K562 (cell line): ENCODE measurements at regions not wholly inside any gene's neighbourhood (a gene's known extent, or its start where the extent isn't known, plus 50 kb on each side); places are given as distances from the start of the nearest gene placed in this dataset.

Experiments used
- ATAC-seq: fragments of 200-7000 bp; cut with Tn5 transposase; 3 replicates; pipeline ENCODE4 v1.9.1; 2020; ENCODE audit warnings: moderate library complexity
- BruUV-seq: library from RNA; stranded (reverse); fragments of 400-500 nt; replicated peaks from 2 replicates; lab custom pipeline; 2021; lab: Mats Ljungman, UMichigan
- CTCF ChIA-PET: fragments of 300-600 bp; formaldehyde crosslinking; extraction: SDS; loops from one replicate; lab custom pipeline; 2021; ENCODE audit warnings: low intra/inter-chr PET ratio; lab: Yijun Ruan, JAX
- POLR2A ChIA-PET: fragments of 300-600, 350-650 bp; sonication (Branson Sonifier 250); formaldehyde crosslinking; extraction: SDS; loops from one replicate; lab custom pipeline; 2021; ENCODE audit warnings: antibody characterized with exemption, inconsistent platforms; lab: Yijun Ruan, JAX
- DNase-seq, 4 experiments: peaks; one replicate each; pipeline versions ENCODE4 v3.0.0 to v3.0.0-alpha.2; 2011 to 2018; ENCODE audit warnings: low spot score in 3 of 4, mixed read lengths in 3 of 4; ENCODE audit errors: extremely low read depth in 1 of 4
- FAIRE-seq: peaks from 2 replicates; lab custom pipeline; 2011; peaks lifted over from hg19 to GRCh38; lab: Jason Lieb, UNC
- H2AFZ ChIP-seq: 2 replicates; pipeline ENCODE4 v1.6.0; 2011; ENCODE audit warnings: low read depth, low read length, control low read depth, inconsistent platforms
- H3K27ac ChIP-seq: fragments of 200-600 bp; 3 replicates; pipeline ENCODE4 v1.8.0; 2011; ENCODE audit warnings: low read depth, mild to moderate bottlenecking, control low read depth, inconsistent platforms, low read length, moderate library complexity, mixed read lengths; ENCODE audit errors: extremely low read depth
- H3K27me3 ChIP-seq, 2 experiments: fragments of 300-600 bp in 1 of 2; 2 replicates in 1 of 2; 3 replicates in 1 of 2; pipeline versions ENCODE4 v1.6.0 to v1.8.0; 2011; ENCODE audit warnings: inconsistent platforms in 2 of 2, low read length in 2 of 2, mild to moderate bottlenecking in 1 of 2, mixed read lengths in 1 of 2, moderate library complexity in 1 of 2; ENCODE audit not compliant: control insufficient read depth in 2 of 2, insufficient read depth in 2 of 2
- H3K36me3 ChIP-seq: fragments of 300-600 bp; 3 replicates; pipeline ENCODE4 v1.8.0; 2011; ENCODE audit warnings: mild to moderate bottlenecking, low read length, inconsistent platforms; ENCODE audit not compliant: control insufficient read depth, insufficient read depth
- H3K4me1 ChIP-seq, 2 experiments: fragments of 200-600 bp in 1 of 2; replicated peaks in 1 of 2; 2 replicates in 1 of 2; 3 replicates in 1 of 2; pipeline versions ENCODE4 v1.5.1 to v1.8.0; 2011; ENCODE audit warnings: inconsistent platforms in 2 of 2, low read length in 2 of 2, mild to moderate bottlenecking in 1 of 2, mixed read lengths in 1 of 2, moderate library complexity in 1 of 2; ENCODE audit not compliant: control insufficient read depth in 2 of 2, insufficient read depth in 2 of 2
- H3K4me2 ChIP-seq: 2 replicates; pipeline ENCODE4 v1.6.1; 2011; ENCODE audit warnings: low read length, control low read depth, inconsistent platforms, mixed read lengths; ENCODE audit not compliant: insufficient read depth
- H3K4me3 ChIP-seq: fragments of 200-600 bp; sonication (generic), shearing (Covaris generic); 2 replicates; pipeline ENCODE4 v1.5.1; 2016; ENCODE audit warnings: control low read depth, inconsistent platforms
- H3K79me2 ChIP-seq: fragments of 200-600 bp; 3 replicates; pipeline ENCODE4 v1.8.0; 2011; ENCODE audit warnings: low read length, inconsistent platforms; ENCODE audit not compliant: control insufficient read depth, insufficient read depth
- H3K9ac ChIP-seq, 2 experiments: 2 replicates each; pipeline versions ENCODE4 v1.6.0 to v1.6.1; 2011; ENCODE audit warnings: low read depth in 2 of 2, low read length in 2 of 2, control low read depth in 1 of 2, inconsistent platforms in 1 of 2, mild to moderate bottlenecking in 1 of 2, mixed read lengths in 1 of 2; ENCODE audit not compliant: insufficient read depth in 1 of 2
- H3K9me1 ChIP-seq: one replicate; pipeline ENCODE4 v1.6.0; 2011; ENCODE audit warnings: inconsistent platforms, mild to moderate bottlenecking, low read length, moderate library complexity; ENCODE audit not compliant: control insufficient read depth, insufficient read depth
- H3K9me3 ChIP-seq: replicated peaks from 2 replicates; pipeline ENCODE4 v1.5.1; 2011; ENCODE audit warnings: low read depth, low read length, inconsistent platforms; ENCODE audit not compliant: control insufficient read depth, insufficient read depth
- H4K20me1 ChIP-seq: replicated peaks from 2 replicates; pipeline ENCODE4 v1.6.1; 2011; ENCODE audit warnings: low read length, inconsistent platforms, mixed read lengths; ENCODE audit not compliant: control insufficient read depth, insufficient read depth
- CBX5 ChIP-seq: IDR thresholded peaks from 2 replicates; pipeline ENCODE4 v1.6.1; 2014; ENCODE audit warnings: low read depth, borderline replicate concordance
- CHD4 ChIP-seq: fragments of 200-600 bp; sonication (generic); IDR thresholded peaks from 3 replicates; pipeline ENCODE4 v1.6.1; 2012; ENCODE audit warnings: low read depth, mild to moderate bottlenecking, mixed read lengths, low read length, inconsistent platforms; ENCODE audit not compliant: insufficient read depth, insufficient replicate concordance, poor library complexity, severe bottlenecking
- HSF4 ChIP-seq: fragments of 250-450 bp; sonication (Bioruptor Pico); IDR thresholded peaks from 2 replicates; pipeline ENCODE4 v2.1.2; 2022; ENCODE audit warnings: mild to moderate bottlenecking, moderate library complexity, borderline replicate concordance
- MBD2 ChIP-seq: sonication (generic); IDR thresholded peaks from 2 replicates; pipeline ENCODE4 v1.6.1; 2016; ENCODE audit warnings: low read depth, borderline replicate concordance
- MIER1 ChIP-seq: fragments of 450-650 bp; IDR thresholded peaks from 2 replicates; pipeline ENCODE4 v1.6.1; 2016; ENCODE audit warnings: antibody characterized with exemption, mild to moderate bottlenecking, low read depth
- NONO ChIP-seq, 2 experiments: fragments of 200-400 bp in 1 of 2; fragments of 450-650 bp in 1 of 2; formaldehyde crosslinking in 1 of 2; IDR thresholded peaks; 2 replicates each; pipeline ENCODE4 v1.6.1; 2017; ENCODE audit warnings: low read depth in 2 of 2, mild to moderate bottlenecking in 2 of 2, moderate library complexity in 2 of 2, low read length in 1 of 2
- PTRF ChIP-seq: fragments of 450-650 bp; IDR thresholded peaks from 2 replicates; pipeline ENCODE4 v1.6.1; 2016; ENCODE audit warnings: mild to moderate bottlenecking, missing genetic modification characterization, missing compliant biosample characterization
- SMARCC2 ChIP-seq: fragments of 450-650 bp; IDR thresholded peaks from 2 replicates; pipeline ENCODE4 v1.6.1; 2017; ENCODE audit warnings: antibody characterized with exemption, moderate library complexity, mild to moderate bottlenecking, low read depth
- ZFP36 ChIP-seq: fragments of 150-350 bp; IDR thresholded peaks from 2 replicates; pipeline ENCODE4 v1.6.1; 2018; ENCODE audit warnings: low read length, low read depth; ENCODE audit not compliant: partially characterized antibody
- ZNF75A ChIP-seq: fragments of 450-650 bp; formaldehyde crosslinking; IDR thresholded peaks from 2 replicates; pipeline ENCODE4 v1.4.0; 2020; ENCODE audit warnings: mild to moderate bottlenecking
- WGBS: fragments of 100-300 bp; shearing (Covaris generic); methylation state at CpG from one replicate; pipeline ENCODE4 v1.1.6; 2016; ENCODE audit warnings: low coverage, mixed read lengths; ENCODE audit not compliant: insufficient coverage; ENCODE audit errors: missing lambda C conversion rate; 5-methylcytosine and 5-hydroxymethylcytosine counted together
- in situ Hi-C: fragments of 300-500 bp; cut with MboI; formaldehyde crosslinking; loops from 4 replicates; pipeline ENCODE4 v1.15.0; 2018; ENCODE audit warnings: inconsistent platforms, mixed read lengths
- intact Hi-C: fragments of 100-400 bp; cut with micrococcal nuclease; formaldehyde crosslinking; loops from 2 replicates; pipeline ENCODE4 v1.14.2; 2022
- TF ChIP-seq, protein P1 (sequence below): conservative IDR thresholded peaks from 2 replicates; pipeline ENCODE4 v1.6.1; 2011; ENCODE audit warnings: low read depth, mild to moderate bottlenecking, low read length; ENCODE audit not compliant: control insufficient read depth
- TF ChIP-seq, protein P2 (sequence below): sonication (generic); formaldehyde crosslinking; IDR thresholded peaks from 2 replicates; pipeline ENCODE4 v1.8.1; 2022; ENCODE audit warnings: missing genetic modification reagents
- TF ChIP-seq, protein P3 (sequence below): fragments of 450-650 bp; formaldehyde crosslinking; IDR thresholded peaks from 2 replicates; pipeline ENCODE4 v1.4.0; 2020; ENCODE audit warnings: mild to moderate bottlenecking, mixed read lengths

DNA sequence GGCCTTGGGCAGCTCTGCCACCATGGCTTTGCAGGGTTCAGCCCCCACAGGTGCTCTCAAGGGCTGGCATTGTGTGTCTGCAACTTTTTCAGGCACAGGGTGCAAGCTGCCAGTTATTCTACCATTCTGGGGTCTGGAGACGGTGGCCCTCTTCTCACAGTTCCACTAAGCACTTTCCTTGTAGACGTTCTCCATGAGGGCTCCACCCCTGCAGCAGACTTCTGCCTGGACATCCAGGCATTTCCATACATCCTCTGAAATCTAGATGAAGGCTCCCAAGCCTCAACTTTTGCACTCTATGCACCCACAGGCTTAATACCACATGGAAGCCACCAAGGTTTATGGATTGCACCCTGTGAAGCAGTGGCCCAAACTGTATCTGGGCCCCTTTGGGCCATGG, 91.0 kb upstream of the RND3 start:
- no peaks in the 10 kb centered on the region for H3K27me3 ChIP-seq
- no peaks in the 10 kb centered on the region for H3K79me2 ChIP-seq
- H3K4me1 ChIP-seq: no peaks in the 10 kb centered on the region
- H3K4me2 ChIP-seq: no peak overlapping the region
- FAIRE-seq (no peak), ATAC-seq (no peak)
- H3K9me3 ChIP-seq: no peaks in the 10 kb centered on the region; the same call in 1 of the 2 replicates
- no peak overlapping the region for H3K4me3 ChIP-seq
- 3% methylated on average over 2 of the region's 2 CpGs for WGBS
- in situ Hi-C loops: no loop called here
- no peaks in the 10 kb centered on the region for H4K20me1 ChIP-seq
- ChIA-PET CTCF (no interaction called here), POLR2A (no interaction called here)
- H3K27ac ChIP-seq: no peak overlapping the region
- no peak overlapping the region for H2AFZ ChIP-seq
- no TSS peak for BruUV-seq
- TF ChIP-seq ZFP36: peak; percentile 41
- TF ChIP-seq, protein P1, sequence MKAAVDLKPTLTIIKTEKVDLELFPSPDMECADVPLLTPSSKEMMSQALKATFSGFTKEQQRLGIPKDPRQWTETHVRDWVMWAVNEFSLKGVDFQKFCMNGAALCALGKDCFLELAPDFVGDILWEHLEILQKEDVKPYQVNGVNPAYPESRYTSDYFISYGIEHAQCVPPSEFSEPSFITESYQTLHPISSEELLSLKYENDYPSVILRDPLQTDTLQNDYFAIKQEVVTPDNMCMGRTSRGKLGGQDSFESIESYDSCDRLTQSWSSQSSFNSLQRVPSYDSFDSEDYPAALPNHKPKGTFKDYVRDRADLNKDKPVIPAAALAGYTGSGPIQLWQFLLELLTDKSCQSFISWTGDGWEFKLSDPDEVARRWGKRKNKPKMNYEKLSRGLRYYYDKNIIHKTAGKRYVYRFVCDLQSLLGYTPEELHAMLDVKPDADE: no peak
- peak; percentile 68; the same call in 1 of the 2 replicates for TF ChIP-seq CBX5
- TF ChIP-seq CHD4: no peak
- TF ChIP-seq, all 486 proteins: peak for 2
- Histone ChIP-seq H3K9ac (no peak overlapping the region), H3K9me1 (no peaks in the 10 kb centered on the region), H3K36me3 (no peaks in the 10 kb centered on the region)
- intact Hi-C loops: no loop called here
- peak in 1 of 4 experiments; percentile 4 for DNase-seq

DNA sequence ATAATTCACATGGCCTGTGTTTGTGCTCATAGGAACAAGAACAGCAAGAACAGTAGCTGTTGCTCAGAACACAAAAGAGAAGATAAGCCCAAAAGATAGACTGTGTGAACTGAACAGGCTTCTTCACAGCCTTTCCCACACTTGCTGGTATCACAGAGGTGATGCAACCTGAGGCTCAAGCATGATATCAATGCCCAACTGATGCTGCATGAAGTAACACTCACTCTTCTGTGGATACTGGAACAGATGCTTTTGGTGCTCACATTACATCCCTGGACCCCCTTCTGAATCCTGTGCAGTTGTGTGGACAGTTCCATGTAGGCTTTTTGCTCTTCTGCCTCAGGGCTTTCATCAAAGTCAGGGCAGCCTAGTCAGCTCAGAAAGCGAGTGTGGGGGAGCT, 88.4 kb upstream of the RND3 start:
- WGBS: 0% methylated on average over 1 of the region's 1 CpG
- no peak overlapping the region for H3K4me2 ChIP-seq
- H4K20me1 ChIP-seq: no peaks in the 10 kb centered on the region
- BruUV-seq: no TSS peak
- intact Hi-C loops (no loop called here), in situ Hi-C loops (no loop called here)
- no peaks in the 10 kb centered on the region for H3K9me1 ChIP-seq
- H3K9ac ChIP-seq: no peak overlapping the region
- CTCF ChIA-PET: no interaction called here
- H3K9me3 ChIP-seq: no peaks in the 10 kb centered on the region; the same call in 1 of the 2 replicates
- no peak overlapping the region for H2AFZ ChIP-seq
- FAIRE-seq (no peak), ATAC-seq (no peak), DNase-seq (no peak)
- H3K36me3 ChIP-seq: no peaks in the 10 kb centered on the region
- H3K27ac ChIP-seq: no peak overlapping the region
- H3K27me3 ChIP-seq: no peaks in the 10 kb centered on the region
- H3K4me1 ChIP-seq: no peaks in the 10 kb centered on the region
- no peaks in the 10 kb centered on the region for H3K79me2 ChIP-seq
- POLR2A ChIA-PET: no interaction called here
- no peak overlapping the region for H3K4me3 ChIP-seq
- TF ChIP-seq SMARCC2 (no peak), HSF4 (CRISPR knock-in tag) (no peak), MBD2 (no peak), PTRF (no peak), NONO (IDR thresholded peaks at IDR 0.05; ENCODE audit: low read depth in 2 of 2, low read length in 1 of 2) (no peak), ZNF75A (no peak), MIER1 (no peak)
- TF ChIP-seq, protein P2, sequence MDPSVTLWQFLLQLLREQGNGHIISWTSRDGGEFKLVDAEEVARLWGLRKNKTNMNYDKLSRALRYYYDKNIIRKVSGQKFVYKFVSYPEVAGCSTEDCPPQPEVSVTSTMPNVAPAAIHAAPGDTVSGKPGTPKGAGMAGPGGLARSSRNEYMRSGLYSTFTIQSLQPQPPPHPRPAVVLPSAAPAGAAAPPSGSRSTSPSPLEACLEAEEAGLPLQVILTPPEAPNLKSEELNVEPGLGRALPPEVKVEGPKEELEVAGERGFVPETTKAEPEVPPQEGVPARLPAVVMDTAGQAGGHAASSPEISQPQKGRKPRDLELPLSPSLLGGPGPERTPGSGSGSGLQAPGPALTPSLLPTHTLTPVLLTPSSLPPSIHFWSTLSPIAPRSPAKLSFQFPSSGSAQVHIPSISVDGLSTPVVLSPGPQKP (CRISPR knock-in tag): no peak
- TF ChIP-seq, protein P3, sequence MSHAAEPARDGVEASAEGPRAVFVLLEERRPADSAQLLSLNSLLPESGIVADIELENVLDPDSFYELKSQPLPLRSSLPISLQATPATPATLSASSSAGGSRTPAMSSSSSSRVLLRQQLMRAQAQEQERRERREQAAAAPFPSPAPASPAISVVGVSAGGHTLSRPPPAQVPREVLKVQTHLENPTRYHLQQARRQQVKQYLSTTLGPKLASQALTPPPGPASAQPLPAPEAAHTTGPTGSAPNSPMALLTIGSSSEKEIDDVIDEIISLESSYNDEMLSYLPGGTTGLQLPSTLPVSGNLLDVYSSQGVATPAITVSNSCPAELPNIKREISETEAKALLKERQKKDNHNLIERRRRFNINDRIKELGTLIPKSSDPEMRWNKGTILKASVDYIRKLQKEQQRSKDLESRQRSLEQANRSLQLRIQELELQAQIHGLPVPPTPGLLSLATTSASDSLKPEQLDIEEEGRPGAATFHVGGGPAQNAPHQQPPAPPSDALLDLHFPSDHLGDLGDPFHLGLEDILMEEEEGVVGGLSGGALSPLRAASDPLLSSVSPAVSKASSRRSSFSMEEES (CRISPR knock-in tag): no peak
